ENCODE measurements at regions not wholly inside any gene's neighbourhood (a gene's known extent, or its start where the extent isn't known, plus 50 kb on each side); places are given as distances from the start of the nearest gene placed in this dataset.

DNA sequence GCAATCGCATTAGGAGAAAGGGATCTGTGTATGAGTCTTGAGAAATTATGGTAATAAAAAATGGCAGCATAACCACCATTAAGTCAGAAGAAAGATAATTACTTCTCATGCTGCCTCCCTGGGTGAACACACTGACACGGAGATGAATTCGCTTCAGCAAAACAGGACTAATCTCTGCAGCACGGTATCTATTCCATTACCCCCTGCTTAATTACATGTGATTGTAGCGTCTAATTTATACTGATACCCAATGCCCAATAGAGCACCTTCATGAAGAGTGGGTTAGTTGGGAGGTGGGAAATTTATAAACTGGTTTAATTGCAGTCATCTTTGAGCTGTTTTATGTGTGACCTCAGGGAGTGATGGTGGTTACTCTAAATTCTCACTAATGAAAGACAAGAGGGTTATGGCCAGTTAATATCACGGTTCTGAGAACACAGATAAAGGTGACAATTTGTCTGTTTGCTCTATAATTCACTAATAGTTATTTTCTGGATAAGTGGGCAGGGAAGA is 476.2 kb upstream of the SULF2 start:
- no peak for DNase-seq

DNA sequence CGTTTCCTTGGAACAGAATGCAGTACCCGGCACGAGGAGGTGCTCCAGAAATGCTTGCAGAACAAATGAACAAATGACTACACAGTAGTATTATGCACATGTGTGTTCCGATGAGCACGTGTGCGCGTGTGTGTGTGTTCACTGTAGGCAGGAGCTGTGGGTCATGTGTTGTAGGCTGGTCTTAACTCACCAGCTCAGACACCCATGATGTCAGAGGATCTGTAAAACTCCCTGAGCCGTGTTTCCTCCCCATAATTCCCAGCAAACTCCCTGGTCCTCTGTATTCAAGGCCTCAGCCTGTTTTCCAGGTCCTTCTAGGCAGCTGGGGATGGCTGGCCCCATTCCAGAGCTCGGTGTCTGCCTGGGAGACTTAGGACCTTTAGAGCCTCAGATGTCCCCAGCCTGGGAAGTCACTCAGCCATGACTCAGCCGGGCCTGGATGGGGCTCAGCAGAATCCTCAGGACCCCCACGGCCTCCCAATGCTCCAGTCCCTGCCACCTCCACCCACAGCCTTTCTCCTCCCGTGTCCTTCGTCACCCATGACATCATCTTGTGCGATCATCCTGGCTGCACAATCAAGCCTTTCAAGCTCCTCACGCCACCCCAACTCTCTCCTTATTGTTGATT is 475.0 kb upstream of the SULF2 start:
- no peak for DNase-seq

DNA sequence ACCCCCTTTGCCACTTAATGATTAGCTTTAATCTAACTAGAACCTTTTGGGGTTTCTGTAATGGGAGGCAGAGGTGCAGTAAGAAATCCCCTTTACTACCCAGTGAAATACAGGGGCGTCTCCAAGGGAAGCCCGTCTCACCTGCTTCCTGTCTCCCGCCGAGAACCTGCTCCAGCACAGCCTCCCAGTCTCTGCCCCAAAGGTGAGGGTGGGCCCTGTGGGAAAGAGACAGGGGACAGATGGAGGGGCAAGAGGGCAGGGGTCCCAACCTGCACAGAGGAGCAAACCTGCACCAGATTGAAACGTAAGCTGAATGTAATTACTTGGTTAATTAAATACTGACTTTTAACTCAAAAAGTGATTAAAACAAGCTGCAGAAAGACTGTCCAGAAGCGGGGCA is 474.2 kb upstream of the SULF2 start:
- DNase-seq = no peak

DNA sequence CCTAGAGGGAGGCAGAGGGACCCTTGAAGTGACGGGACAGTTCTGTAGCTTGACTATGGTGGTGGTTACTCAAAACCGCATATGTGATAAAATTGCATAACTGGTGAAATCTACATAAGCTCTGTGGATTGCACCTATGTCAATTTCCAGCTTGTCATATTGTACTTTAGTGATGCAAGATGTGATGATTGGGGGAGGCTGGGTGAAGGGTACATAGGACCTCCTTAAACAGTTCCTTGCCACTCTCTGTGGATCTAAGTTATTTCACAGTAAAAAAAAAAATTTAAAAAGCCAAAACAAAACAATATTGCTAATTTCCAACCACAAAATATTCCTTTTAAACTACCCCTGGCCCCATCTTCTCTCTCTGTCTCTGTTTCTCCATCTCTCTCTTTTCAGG is 472.6 kb upstream of the SULF2 start:
- no peak for DNase-seq

DNA sequence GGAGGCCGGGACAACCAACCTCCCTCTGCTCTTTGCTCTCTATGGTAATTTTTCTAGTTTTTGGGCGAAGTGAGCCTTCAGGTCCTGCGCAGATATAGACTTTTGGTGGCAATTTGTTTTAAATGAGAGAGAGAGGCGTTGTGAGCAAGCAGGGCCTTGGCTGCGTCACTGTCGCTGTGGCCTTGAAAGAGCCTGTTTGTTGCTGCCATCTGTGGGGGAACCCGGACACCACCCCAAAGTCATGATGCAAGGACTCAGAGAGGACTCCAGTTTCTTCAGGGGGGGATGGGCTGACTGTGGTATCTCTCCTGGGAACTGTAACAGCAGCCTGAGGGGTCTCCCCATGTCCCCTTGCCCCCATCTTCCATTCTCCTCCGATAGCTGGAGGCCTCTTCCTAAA is 462.7 kb upstream of the SULF2 start:
- DNase-seq = no peak

DNA sequence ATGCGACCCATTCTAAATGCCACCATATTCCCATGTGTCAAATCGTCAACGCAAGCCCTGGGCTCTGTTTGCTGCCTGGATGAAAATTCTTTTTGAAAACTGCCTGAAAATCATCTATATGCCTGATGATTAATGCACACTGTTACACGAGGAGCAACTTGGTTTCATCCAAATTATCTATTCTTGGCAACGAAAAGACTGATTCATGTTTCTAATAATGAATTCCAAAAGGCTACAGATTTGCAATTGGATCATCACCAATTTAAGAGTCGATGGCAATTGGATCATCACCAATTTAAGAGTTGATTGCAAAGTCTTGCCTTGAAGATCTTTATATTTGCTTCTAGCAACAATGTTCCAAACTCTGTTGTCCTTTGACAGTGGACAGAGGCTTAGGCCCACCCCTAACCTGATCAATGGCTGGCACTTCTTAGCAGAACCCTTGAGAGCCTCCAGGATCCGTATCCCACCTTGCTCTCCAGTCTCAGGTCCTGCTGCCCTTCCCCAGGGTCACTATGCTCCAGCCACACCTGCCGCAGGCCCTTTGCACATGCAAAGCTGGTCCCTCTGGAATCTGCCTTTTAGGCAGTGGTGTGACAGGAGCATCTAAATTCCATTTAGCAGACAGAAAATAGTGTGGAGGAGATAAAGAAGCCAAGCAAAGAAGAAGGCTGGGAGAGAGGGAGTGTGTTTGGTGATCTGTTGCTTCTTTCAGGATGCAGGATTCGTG is 460.9 kb upstream of the SULF2 start:
- no peak for DNase-seq

DNA sequence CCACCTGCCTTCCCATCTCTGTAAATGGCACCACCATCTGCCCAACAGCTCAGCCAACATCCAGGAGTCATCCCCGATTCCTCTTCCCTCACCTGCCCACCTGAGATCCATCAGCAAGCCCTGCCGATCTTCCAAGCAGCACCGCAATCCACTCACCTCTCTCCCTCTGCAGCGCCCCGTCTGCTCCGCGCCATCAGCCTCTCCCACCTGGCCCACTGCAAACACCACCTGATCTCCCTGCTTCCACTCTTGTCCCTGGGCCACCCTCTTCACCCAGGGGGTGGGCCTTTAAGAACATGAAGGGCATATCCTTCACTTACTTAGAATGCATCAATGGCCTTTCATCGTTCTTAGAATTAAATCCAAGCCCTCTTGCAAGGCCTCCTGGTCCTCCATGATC is 457.3 kb upstream of the SULF2 start:
- DNase-seq = no peak

DNA sequence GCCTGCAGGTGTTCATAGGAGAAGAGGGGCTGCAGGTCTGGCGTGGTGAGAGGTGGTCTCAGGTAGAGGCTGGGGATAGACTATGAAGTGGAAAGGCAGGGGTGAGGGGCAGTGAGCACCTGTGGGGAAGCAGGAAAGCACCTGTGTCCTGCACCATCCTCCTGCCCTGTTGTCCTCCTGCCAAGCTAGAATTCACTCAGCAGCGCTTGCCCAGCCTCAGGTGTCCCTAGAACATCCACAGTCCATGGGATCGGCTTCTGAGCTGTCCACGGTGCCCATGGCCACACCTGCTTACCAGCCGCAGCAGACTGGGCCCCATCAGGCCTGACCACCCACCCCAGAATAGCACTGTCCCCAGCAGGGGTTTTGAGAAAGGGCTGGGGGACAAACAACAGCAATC is 456.2 kb upstream of the SULF2 start:
- no peak for DNase-seq

DNA sequence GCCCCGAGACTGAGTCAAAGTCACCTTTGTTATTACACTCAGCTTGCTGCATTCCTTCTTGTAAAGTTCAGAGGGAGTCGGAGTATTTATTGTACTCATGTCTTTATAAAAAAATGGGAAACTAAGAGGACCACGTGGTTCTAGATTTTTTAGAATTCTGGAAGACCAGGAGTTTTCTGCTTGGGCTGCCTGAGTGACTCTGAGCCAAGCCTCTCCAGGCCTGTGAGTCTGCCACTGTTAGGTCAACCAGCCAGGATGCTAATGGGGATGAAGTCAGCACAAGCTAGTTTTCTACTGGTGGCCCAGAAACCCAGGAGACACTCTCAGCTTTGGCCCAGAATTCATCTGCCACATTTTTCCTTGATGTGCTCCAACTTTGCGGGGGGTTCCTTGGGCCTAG is 453.5 kb upstream of the SULF2 start:
- no peak for DNase-seq

DNA sequence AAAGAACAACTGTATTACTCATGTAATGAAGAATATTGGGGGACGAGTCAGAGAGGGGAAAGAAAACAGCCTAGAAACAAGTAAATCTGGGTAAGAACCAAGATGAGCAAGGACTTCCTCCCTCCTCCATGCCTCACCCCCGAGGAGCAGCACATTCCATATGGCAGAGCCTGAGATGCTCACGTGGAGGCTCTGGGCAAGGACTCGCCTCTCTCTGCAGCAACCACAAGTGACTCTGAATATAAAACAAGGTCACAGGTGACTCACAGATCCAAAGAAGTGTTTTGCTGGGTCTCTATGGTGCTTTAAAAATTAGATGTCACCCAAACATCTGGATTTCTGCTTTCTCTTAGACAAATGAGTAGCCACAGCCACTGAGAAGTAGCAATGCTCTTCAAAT is 453.0 kb upstream of the SULF2 start:
- no peak for DNase-seq

DNA sequence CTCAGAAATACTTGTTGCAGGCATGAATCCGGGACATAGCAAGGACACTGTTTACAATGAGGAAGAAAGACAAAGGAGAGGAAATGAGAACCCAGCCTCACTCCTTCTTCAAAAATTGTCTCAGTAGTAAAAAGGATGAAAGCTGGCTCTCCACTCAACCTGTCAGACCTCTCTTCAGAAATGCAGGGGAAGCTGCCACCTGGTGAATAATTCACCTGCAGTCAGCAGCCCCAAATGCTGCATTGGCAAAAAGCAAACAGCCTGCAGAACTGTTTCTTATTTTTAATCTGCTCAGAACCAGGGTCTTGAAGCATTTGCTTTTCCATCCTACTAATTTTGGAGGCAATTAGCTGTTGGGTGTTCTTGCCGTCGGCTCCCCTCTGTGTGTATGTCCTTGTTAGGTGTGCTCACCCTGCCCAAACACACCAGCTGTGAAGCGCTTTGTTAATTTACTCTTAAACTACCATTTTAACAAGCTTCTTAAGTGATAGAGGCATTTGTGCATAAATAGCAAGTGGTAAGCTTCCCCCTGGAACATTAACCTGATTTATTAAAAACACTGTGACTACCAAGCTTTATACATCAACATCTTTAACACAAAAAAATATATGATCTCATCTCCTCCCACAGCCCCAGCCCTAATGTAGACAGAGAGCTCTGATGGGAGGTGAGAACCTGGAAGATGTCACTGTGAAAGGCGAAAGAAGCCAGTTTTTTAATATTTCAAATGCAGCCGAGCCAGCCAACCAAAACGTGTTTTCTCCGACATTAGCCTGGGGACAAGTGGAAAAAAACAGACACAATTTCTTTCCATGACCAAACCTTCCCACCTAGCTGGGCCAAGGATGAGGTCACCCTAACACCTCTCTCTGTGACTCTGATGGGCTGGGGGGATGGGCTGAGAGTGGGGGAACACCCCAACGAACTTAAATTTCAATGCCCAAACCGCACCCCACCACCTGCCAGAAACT is 451.0 kb upstream of the SULF2 start:
- DNase-seq = no peak

DNA sequence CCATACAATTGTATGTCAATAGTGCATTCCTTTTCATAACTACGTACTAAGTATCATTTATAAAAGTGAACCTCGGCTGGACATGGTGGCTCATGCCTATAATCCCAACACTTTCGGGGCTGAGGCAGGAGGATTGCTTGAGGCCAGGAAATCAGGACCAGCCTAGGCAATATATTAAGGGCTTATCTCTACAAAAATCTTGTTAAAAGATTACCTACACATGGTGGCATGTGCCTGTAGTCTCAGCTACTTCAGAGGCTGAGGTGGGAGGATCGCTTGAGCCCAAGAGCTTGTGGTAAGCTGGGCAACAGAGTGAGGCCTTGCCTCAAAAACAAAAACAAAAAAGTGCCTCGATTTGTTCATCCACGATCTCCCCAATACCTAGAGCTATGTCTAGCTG is 449.7 kb upstream of the SULF2 start:
- no peak for DNase-seq

DNA sequence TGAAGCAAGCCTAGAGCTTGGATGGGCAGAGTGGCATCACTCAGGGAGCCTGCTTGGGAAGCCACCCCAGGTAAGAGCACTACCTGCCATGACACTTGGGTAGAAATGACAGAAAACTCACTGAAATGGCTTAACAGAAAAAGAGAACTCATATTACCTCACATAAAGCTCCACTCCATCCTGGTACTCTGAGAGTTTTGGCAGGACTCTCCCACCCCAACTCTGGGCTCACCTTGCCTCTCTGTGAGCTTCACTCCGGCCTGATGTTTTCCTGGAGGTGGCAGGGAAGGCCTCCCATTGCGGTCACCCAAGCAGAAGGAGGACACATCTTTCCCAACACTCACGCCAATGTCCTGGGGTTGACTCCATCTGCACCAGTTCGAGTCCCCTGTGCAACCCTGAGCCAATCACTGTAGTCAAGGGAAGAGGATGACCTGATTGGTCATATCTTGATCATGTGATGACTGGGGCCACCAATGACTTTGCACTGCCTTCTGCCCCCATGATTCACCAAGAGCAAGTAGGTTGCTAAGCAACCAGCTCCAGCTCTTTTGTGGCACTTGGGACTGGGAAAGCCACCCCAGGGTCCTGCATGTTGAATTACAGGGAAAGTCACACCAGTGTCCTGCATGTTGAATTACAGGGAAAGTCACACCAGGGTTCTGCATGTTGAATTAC is 446.1 kb upstream of the SULF2 start:
- no peak for DNase-seq

DNA sequence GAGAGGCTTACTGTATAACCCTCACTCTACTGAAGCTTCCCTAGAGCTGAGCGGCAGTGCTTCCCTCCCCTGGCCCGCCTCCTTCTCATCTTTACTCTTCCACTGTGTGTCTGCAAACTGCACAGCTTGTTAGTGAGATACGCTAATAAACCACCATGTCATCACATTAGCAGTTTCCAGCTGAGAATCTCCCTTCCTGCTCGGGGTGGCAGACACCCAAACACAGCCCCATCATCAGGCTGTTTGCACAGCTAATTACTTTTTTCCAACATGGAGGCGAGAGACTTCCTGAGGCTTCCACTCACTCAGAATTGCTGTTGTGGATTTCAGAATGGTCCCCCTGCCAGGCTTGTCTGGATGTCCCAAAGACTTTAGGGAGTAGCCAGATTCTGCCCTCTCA is 444.9 kb upstream of the SULF2 start:
- DNase-seq = no peak

DNA sequence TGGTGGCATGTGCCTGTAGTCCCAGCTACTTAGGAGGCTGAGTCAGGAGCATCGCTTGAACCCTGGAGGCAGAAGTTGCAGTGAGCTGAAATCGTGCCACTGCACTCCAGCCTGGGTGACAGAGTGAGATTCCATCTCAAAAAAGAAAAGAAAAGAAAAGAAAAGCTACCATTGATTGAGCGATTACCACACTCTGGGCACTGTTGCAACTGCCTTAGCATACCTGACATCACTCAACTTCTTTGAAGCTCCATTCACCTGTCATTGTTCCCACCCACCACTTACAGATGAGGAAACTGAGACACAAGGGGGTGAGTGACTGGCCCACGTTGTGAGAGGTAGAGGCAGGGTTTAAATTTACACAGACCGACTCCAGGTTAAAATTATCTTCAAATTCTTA is 442.1 kb upstream of the SULF2 start:
- no peak for DNase-seq

DNA sequence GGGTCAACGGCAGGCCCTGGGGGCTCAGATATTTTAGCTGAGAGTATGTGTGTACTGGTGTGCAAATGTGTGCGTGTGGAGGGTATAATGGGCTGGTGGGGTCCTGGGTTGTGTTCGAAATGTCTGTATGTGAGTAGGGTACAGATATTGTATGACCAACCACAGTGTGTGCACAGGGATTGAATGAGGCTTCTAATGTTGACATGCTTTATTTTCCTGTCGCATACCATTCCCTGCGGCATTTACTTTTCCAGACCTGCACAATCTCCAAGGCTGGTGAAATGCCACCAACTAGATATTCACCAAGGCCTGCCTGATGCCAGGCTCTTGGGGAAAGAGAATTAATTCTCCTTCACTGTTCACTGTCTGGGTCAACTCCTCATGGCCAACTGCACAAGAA is 441.4 kb upstream of the SULF2 start:
- DNase-seq = no peak

DNA sequence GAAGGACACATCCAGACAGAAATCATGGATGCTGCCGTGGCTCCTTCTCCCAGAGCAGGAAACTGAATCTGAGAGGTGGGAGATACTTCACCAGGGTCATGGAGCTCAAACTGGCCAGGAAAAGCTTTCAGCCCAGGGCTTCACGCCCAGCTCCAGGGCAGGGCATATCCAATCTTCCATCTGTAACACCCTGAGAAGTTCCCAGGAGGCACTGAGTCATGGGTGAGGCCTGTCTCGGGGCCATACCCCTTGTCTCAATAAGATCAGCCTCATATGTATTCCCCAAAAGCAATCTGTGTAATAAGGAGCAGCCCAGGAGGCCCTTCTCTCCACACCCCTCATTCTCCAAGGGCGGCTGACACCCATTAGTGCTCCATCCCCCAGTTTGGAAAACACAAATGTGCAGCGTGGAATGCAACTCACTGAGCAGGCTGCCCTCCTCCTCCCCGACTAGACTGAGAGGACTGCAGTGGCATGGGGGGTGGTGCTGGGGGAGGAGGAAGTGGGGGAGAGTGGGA is 439.3 kb upstream of the SULF2 start:
- no peak for DNase-seq

DNA sequence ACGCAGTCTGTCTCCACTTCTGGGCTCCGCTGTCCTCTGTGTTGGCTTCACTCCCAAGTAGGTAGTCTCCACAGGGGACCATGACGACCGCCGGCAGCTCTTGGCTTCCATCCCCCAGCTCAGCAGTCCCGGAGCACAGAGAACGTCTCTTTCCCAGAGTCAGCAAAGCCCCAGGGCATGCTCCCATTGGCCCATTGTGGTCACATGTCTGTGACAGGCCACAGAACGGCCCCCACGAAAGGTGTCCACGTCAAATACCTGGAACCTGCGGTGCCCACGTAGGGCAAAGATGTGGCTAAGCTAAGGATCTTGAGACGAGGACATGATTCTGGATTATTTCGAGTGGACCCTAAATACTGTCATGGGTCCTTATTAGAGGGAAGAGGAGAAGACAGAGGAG is 438.4 kb upstream of the SULF2 start:
- DNase-seq = no peak

DNA sequence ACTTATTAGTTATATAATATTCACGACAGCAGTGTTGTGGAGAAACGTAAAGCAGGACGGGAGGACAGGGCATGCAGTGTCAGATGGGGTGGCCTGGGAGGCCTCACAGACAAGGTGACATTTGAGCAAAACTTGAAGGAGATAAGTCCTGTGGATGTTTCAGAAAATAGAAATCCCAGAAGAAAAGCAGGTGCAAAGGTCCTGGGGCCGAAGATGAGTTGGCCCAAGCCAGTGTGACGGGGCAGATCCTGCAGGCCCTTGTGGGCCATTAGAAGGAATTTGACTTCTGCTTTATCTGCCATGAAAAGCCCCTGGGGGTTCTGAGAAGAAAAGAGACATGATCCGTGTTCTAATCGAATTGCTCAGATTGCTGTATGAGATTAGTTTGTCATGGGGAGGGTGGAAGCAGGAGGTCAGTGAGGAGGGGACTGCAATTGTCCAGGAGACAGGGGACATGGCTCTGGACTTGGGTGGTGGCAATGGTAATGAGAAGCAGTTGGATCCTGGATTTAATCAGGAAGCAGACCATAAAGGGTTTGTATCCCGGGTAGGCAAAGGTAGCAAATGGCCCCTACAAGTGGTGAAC is 437.4 kb upstream of the SULF2 start:
- DNase-seq = no peak

DNA sequence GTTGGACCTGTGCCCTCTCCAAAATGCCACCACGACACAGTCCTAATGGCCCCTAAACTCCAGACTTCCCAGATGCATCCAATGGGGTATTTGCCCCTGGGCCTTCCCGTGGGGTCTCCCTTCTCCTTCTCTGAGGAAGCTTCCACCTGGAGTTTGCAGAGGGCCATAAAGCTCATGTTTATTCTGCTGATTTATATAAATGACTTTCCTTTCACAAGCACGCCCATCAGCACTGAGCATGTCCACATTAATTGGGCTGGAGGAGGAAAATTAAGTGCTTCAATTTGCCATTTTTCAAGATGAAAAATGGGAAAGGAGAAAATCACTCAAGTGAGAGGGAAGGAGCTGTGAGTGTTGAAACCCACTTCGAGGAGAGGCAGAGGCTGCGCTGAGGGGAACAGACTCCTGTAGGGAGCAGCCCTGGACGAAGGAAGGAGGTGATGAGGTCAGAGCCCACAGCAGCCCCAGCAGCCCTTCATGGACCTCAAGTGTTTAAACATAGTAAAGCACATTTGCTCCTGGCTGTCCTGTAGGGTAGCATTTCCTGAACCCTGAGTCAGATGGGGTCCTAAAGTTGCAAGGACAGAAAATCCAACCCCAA is 434.9 kb upstream of the SULF2 start:
- no peak for DNase-seq

DNA sequence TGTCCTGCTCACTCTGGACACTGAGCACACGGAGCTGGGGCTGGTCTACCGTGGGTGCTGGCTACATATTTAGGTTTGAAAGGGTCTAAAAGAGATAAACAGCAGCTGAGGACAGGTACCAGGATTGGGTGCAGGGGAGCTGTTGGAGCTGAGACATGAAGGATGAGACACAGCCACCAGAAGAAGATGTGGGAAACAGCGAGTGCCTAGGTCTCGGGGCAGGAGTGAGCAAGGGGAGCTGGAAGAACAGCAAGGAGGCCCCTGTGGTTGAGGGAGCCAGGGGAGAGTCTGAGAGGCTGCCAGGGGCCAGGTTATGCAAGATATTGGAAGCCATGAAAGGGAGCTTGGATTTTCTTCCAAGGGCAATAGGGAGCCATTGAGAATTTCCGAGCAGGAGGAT is 434.0 kb upstream of the SULF2 start:
- no peak for DNase-seq

DNA sequence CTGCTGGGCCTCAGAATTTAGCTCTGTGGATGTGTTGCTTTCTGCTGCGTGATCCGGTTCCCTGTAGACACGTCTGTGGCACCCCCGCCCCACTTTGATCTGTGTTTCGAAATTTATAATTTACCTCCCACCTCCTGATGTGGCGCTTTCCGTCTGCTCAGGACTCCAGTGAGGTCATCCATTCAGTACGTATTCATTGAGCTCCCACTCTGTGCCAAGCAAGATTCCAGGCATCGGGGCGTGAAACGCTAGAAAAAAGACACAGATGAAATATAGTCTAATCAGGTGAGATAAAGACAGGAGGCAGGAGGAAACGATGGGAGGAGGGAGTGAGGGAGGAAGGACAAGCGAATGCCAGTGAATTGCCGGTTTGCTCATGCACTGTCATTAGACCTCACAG is 431.9 kb upstream of the SULF2 start:
- DNase-seq = no peak

All from CD4-positive, alpha-beta T cell treated with Interleukin-4 for 1 hour (primary cell).